ENCODE measurements at regions not wholly inside any gene's neighbourhood (a gene's known extent, or its start where the extent isn't known, plus 50 kb on each side); places are given as distances from the start of the nearest gene placed in this dataset.

DNA sequence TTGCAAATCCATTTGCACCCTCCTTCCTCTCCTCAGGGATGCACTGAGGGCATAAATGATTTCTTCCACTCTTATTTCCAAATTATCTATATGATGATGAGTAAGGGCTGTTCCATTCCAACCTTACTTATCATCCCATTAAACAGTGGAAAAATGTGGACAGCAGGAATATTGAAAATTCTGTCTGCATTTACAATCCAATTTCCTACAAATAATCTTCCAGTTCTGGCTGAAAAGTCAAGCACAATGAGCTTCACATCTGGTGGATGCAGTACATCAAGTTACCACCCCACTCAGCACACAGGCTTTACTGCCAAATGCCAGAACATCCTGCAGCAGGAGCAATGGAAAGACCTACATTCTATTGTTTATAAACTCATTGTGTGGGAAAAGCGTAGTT lies 345.0 kb upstream of the STEAP1 start:
- TF ChIP-seq, protein P1, sequence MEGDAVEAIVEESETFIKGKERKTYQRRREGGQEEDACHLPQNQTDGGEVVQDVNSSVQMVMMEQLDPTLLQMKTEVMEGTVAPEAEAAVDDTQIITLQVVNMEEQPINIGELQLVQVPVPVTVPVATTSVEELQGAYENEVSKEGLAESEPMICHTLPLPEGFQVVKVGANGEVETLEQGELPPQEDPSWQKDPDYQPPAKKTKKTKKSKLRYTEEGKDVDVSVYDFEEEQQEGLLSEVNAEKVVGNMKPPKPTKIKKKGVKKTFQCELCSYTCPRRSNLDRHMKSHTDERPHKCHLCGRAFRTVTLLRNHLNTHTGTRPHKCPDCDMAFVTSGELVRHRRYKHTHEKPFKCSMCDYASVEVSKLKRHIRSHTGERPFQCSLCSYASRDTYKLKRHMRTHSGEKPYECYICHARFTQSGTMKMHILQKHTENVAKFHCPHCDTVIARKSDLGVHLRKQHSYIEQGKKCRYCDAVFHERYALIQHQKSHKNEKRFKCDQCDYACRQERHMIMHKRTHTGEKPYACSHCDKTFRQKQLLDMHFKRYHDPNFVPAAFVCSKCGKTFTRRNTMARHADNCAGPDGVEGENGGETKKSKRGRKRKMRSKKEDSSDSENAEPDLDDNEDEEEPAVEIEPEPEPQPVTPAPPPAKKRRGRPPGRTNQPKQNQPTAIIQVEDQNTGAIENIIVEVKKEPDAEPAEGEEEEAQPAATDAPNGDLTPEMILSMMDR (IDR thresholded peaks at IDR 0.05) = no peak
- TF ChIP-seq POLR2A (IDR thresholded peaks at IDR 0.05) = no peak
